Colonic mucosa (tissue), 4 donors: ENCODE measurements at regions not wholly inside any gene's neighbourhood (a gene's known extent, or its start where the extent isn't known, plus 50 kb on each side); places are given as distances from the start of the nearest gene placed in this dataset.

Experiments used
- DNase-seq: peaks from one replicate; pipeline ENCODE4 v3.0.0-alpha.2; 2020
- H3K27ac ChIP-seq: fragments of 200-600 bp; one replicate; pipeline ENCODE4 v1.8.0; 2021
- H3K27me3 ChIP-seq: fragments of 200-600 bp; one replicate; pipeline ENCODE4 v1.8.0; 2021
- H3K36me3 ChIP-seq: fragments of 200-600 bp; one replicate; pipeline ENCODE4 v1.8.0; 2021
- H3K4me1 ChIP-seq: fragments of 200-600 bp; one replicate; pipeline ENCODE4 v1.8.0; 2021; ENCODE audit warnings: mild to moderate bottlenecking
- H3K4me3 ChIP-seq: fragments of 200-600 bp; one replicate; pipeline ENCODE4 v1.8.0; 2021
- H3K9ac ChIP-seq, 2 donors: one replicate each; pipeline ENCODE4 v1.7.0; 2013; ENCODE audit warnings: control low read depth in 2 of 2, low read depth in 2 of 2, low read length in 2 of 2
- H3K9me3 ChIP-seq: fragments of 200-600 bp; one replicate; pipeline ENCODE4 v1.8.0; 2021
- intact Hi-C: fragments of 100-400 bp; cut with DNase I; formaldehyde crosslinking; loops from one replicate; pipeline ENCODE4 v1.14.1; 2022
- TF ChIP-seq, protein P1 (sequence below): fragments of 200-600 bp; IDR thresholded peaks from one replicate; pipeline ENCODE4 v1.8.0; 2022; ENCODE audit warnings: antibody characterized with exemption, mild to moderate bottlenecking
- donor health status: healthy.
- donor health status: DM: no; HTN: no; CAD: no.
- donor health status: DM: no; HTN: no; CAD: no.

DNA sequence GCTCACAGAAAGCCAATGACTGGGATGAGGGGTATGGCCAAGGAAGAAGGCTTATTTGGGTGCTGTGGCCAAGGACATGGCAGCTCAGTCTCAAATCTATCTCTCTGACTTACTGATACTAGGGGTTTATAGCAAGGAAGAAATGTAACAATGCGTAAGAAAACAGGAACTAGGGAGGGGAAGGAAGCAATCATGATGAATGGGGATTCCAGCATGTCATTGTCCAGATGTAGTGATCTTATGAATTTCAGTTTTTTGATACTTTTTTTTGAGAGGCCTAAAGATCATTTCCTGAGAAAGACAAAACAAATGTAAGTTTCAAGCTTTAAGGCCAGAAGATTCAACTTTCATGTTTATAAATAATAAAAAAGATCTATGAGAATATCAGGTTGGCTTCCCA, 298.6 kb upstream of the FAM98A start:
- intact Hi-C loops: no loop called here
- Histone ChIP-seq H3K27ac (no peak overlapping the region), H3K36me3 (no peaks in the 10 kb centered on the region), H3K4me1 (no peaks in the 10 kb centered on the region), H3K9ac (no peak overlapping the region), H3K27me3 (no peaks in the 10 kb centered on the region), H3K4me3 (no peak overlapping the region), H3K9me3 (no peaks in the 10 kb centered on the region)
- TF ChIP-seq, protein P1, sequence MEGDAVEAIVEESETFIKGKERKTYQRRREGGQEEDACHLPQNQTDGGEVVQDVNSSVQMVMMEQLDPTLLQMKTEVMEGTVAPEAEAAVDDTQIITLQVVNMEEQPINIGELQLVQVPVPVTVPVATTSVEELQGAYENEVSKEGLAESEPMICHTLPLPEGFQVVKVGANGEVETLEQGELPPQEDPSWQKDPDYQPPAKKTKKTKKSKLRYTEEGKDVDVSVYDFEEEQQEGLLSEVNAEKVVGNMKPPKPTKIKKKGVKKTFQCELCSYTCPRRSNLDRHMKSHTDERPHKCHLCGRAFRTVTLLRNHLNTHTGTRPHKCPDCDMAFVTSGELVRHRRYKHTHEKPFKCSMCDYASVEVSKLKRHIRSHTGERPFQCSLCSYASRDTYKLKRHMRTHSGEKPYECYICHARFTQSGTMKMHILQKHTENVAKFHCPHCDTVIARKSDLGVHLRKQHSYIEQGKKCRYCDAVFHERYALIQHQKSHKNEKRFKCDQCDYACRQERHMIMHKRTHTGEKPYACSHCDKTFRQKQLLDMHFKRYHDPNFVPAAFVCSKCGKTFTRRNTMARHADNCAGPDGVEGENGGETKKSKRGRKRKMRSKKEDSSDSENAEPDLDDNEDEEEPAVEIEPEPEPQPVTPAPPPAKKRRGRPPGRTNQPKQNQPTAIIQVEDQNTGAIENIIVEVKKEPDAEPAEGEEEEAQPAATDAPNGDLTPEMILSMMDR: no peak
- no peak for DNase-seq

DNA sequence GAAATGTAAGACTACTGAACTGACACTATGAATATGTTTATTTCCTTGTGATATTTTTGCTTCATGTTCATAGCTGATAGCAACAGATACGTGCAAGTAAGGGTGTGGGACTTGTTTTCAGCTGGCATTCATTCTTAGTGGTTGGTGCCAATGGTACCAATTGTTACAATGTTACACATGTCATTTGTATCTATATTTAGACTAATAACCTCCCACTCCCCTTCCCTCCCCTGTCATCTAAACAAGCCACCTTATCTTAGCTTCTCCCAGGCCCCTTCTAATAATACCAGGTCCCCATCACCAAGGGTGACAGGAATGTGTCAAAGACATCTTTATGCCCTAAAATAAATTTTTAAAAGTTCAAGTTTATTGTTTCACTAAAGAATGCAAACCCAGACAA, 294.7 kb upstream of the FAM98A start:
- no peaks in the 10 kb centered on the region for H3K27me3 ChIP-seq
- no peaks in the 10 kb centered on the region for H3K4me1 ChIP-seq
- H3K36me3 ChIP-seq: no peaks in the 10 kb centered on the region
- TF ChIP-seq, protein P1: no peak
- no peak overlapping the region for H3K9ac ChIP-seq
- intact Hi-C loops: no loop called here
- DNase-seq: no peak
- H3K9me3 ChIP-seq: no peaks in the 10 kb centered on the region
- H3K27ac ChIP-seq: no peak overlapping the region
- H3K4me3 ChIP-seq: no peak overlapping the region

DNA sequence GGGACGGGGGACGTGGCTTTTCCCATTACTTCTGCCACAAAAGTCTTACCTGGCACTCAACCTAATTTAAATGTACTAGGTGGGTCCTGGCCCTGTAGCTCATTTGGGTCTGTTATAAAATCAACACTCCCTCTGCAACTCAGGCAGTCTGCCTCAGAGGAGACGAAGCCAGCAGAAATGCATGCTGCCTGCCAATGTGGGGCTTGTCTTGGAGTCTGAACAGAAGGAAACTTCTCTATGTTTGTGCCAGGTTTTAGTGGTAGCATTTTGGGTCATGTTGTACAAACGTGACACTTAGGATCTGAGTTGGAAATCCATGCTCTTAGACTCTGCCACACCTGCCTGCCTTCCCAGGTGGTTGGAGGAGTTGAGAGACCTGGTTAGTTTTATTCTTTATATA, 292.5 kb upstream of the FAM98A start:
- Histone ChIP-seq H3K27me3 (no peaks in the 10 kb centered on the region), H3K27ac (no peak overlapping the region), H3K36me3 (no peaks in the 10 kb centered on the region), H3K4me1 (no peaks in the 10 kb centered on the region), H3K9me3 (no peaks in the 10 kb centered on the region), H3K9ac (no peak overlapping the region), H3K4me3 (no peak overlapping the region)
- intact Hi-C loops: no loop called here
- DNase-seq: no peak
- TF ChIP-seq, protein P1: no peak

DNA sequence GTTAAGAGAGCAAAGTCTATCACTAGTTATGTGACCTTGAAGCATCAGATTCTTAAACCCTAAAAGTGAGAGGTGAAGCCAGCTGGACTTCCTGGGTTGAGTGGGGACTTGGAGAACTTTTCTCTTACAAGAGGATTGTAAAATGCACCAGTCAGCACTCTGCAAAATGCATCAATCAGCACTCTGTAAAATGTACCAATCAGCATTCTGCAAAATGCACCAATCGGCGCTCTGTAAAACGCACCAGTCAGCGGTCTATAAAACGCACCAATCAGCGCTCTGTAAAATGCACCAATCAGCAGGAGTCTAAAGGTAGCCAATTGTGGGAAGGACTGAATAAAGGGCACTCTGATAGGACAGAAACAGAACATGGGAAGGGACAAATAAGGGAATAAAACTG, 291.6 kb upstream of the FAM98A start:
- no peaks in the 10 kb centered on the region for H3K9me3 ChIP-seq
- no peak overlapping the region for H3K27ac ChIP-seq
- no peak for DNase-seq
- no peaks in the 10 kb centered on the region for H3K4me1 ChIP-seq
- intact Hi-C loops: no loop called here
- no peak overlapping the region for H3K4me3 ChIP-seq
- H3K9ac ChIP-seq: no peak overlapping the region
- no peaks in the 10 kb centered on the region for H3K36me3 ChIP-seq
- H3K27me3 ChIP-seq: no peaks in the 10 kb centered on the region
- TF ChIP-seq, protein P1: no peak

DNA sequence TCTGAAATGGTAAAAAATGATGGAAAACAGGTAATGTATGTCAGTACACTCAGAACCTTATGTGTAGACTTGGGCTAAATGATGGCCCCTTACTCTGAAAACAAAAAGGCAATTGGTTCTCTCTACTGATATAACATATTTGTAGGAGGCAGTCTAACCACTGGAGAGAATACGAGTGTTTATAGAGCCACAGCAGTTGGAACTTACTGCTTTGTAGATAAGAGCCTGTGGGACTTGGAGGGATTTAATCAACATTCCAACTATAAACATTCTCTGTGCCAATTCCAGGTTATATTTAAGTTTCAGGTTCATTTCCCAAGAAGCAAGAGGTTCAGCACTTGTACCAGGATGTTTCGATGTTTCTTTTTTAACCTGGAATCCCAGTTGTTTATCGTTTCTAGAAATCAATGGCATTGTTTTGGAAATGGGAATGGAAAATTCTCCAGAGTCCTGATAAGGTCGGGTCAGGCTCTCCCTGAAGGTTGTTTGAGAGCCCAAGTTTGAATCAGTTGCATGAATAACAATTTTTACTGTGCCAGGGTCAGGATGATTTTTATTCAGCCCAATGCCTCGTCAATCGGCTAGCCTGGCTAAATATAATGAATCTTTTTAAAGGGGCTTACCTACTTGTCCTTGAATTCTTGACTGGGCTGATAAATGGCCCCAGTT, 278.4 kb upstream of the FAM98A start:
- no peaks in the 10 kb centered on the region for H3K9me3 ChIP-seq
- no peaks in the 10 kb centered on the region for H3K4me1 ChIP-seq
- H3K4me3 ChIP-seq: no peak overlapping the region
- intact Hi-C loops: no loop called here
- H3K27ac ChIP-seq: no peak overlapping the region
- TF ChIP-seq, protein P1: no peak
- H3K27me3 ChIP-seq: no peaks in the 10 kb centered on the region
- H3K36me3 ChIP-seq: no peaks in the 10 kb centered on the region
- DNase-seq: no peak
- no peak overlapping the region for H3K9ac ChIP-seq
